ENCODE measurements at regions not wholly inside any gene's neighbourhood (a gene's known extent, or its start where the extent isn't known, plus 50 kb on each side); places are given as distances from the start of the nearest gene placed in this dataset.

- no peak for DNase-seq (ENCODE audit: low read depth)
- TF ChIP-seq, protein P1, sequence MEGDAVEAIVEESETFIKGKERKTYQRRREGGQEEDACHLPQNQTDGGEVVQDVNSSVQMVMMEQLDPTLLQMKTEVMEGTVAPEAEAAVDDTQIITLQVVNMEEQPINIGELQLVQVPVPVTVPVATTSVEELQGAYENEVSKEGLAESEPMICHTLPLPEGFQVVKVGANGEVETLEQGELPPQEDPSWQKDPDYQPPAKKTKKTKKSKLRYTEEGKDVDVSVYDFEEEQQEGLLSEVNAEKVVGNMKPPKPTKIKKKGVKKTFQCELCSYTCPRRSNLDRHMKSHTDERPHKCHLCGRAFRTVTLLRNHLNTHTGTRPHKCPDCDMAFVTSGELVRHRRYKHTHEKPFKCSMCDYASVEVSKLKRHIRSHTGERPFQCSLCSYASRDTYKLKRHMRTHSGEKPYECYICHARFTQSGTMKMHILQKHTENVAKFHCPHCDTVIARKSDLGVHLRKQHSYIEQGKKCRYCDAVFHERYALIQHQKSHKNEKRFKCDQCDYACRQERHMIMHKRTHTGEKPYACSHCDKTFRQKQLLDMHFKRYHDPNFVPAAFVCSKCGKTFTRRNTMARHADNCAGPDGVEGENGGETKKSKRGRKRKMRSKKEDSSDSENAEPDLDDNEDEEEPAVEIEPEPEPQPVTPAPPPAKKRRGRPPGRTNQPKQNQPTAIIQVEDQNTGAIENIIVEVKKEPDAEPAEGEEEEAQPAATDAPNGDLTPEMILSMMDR (IDR thresholded peaks at IDR 0.05; ENCODE audit: low read depth, low read length, missing control alignments) = no peak
- no peak overlapping the region for H3K4me3 ChIP-seq (ENCODE audit: low read depth, low read length)
Measured at GRCh38 chr21:15370462-15370975, 305.7 kb upstream of the NRIP1 start.

GRCh38 chr21:15373941-15374340 is 309.1 kb upstream of the NRIP1 start:
- TF ChIP-seq, protein P1 (IDR thresholded peaks at IDR 0.05; ENCODE audit: low read depth, low read length, missing control alignments) = no peak
- H3K4me3 ChIP-seq (ENCODE audit: low read depth, low read length) = no peak overlapping the region
- DNase-seq (ENCODE audit: low read depth) = no peak

GRCh38 chr21:15379776-15380175 is 315.0 kb upstream of the NRIP1 start:
- TF ChIP-seq, protein P1 (IDR thresholded peaks at IDR 0.05; ENCODE audit: low read depth, low read length, missing control alignments) = no peak
- no peak overlapping the region for H3K4me3 ChIP-seq (ENCODE audit: low read depth, low read length)
- DNase-seq (ENCODE audit: low read depth) = no peak

GRCh38 chr21:15383588-15383987 is 318.8 kb upstream of the NRIP1 start:
- H3K4me3 ChIP-seq (ENCODE audit: low read depth, low read length) = no peak overlapping the region
- no peak for DNase-seq (ENCODE audit: low read depth)
- TF ChIP-seq, protein P1 (IDR thresholded peaks at IDR 0.05; ENCODE audit: low read depth, low read length, missing control alignments) = no peak

GRCh38 chr21:15390049-15390448 is 325.2 kb upstream of the NRIP1 start:
- DNase-seq (ENCODE audit: low read depth) = no peak
- no peak overlapping the region for H3K4me3 ChIP-seq (ENCODE audit: low read depth, low read length)
- TF ChIP-seq, protein P1 (IDR thresholded peaks at IDR 0.05; ENCODE audit: low read depth, low read length, missing control alignments) = no peak

- DNase-seq (ENCODE audit: low read depth) = no peak
- TF ChIP-seq, protein P1 (IDR thresholded peaks at IDR 0.05; ENCODE audit: low read depth, low read length, missing control alignments) = no peak
- no peak overlapping the region for H3K4me3 ChIP-seq (ENCODE audit: low read depth, low read length)
Measured at GRCh38 chr21:15397258-15397657, 332.5 kb upstream of the NRIP1 start.

- H3K4me3 ChIP-seq (ENCODE audit: low read depth, low read length) = no peak overlapping the region
- TF ChIP-seq, protein P1 (IDR thresholded peaks at IDR 0.05; ENCODE audit: low read depth, low read length, missing control alignments) = no peak
- DNase-seq (ENCODE audit: low read depth) = no peak
Measured at GRCh38 chr21:15400905-15401304, 328.9 kb upstream of the USP25 start.
